Smooth muscle cell (in vitro differentiated cells): ENCODE measurements at regions not wholly inside any gene's neighbourhood (a gene's known extent, or its start where the extent isn't known, plus 50 kb on each side); places are given as distances from the start of the nearest gene placed in this dataset.

Experiments used
- DNase-seq: peaks from one replicate; lab custom pipeline; 2025; ENCODE audit not compliant: unreplicated experiment; lab: John Stamatoyannopoulos, UW
- H2AFZ ChIP-seq: fragments of 200-600 bp; sonication (generic); 2 replicates; pipeline ENCODE4 v1.6.0; 2016; ENCODE audit warnings: antibody characterized with exemption, low read depth, mild to moderate bottlenecking
- H3F3A ChIP-seq: fragments of 200-600 bp; sonication (generic); 2 replicates; pipeline ENCODE4 v1.6.0; 2017; ENCODE audit warnings: antibody characterized with exemption, low read depth
- H3K27ac ChIP-seq: fragments of 200-600 bp; sonication (generic); 2 replicates; pipeline ENCODE4 v1.5.1; 2016; ENCODE audit warnings: low read depth, mild to moderate bottlenecking
- H3K27me3 ChIP-seq: fragments of 200-600 bp; sonication (generic); 2 replicates; pipeline ENCODE4 v1.6.1; 2016; ENCODE audit warnings: low read depth, mild to moderate bottlenecking
- H3K36me3 ChIP-seq: fragments of 200-600 bp; sonication (generic); 2 replicates; pipeline ENCODE4 v1.5.1; 2016; ENCODE audit warnings: low read depth
- H3K4me1 ChIP-seq: fragments of 200-600 bp; sonication (generic); 2 replicates; pipeline ENCODE4 v1.5.1; 2016; ENCODE audit warnings: low read depth
- H3K4me2 ChIP-seq: fragments of 200-600 bp; sonication (generic); 2 replicates; pipeline ENCODE4 v1.6.0; 2016; ENCODE audit warnings: mild to moderate bottlenecking
- H3K4me3 ChIP-seq: fragments of 200-600 bp; sonication (generic); 2 replicates; pipeline ENCODE4 v1.5.1; 2016; ENCODE audit warnings: mild to moderate bottlenecking
- H3K79me2 ChIP-seq: fragments of 200-600 bp; sonication (generic); 2 replicates; pipeline ENCODE4 v1.6.0; 2016; ENCODE audit warnings: low read depth, mild to moderate bottlenecking
- H3K9ac ChIP-seq: fragments of 200-600 bp; sonication (generic); 2 replicates; pipeline ENCODE4 v1.6.0; 2016; ENCODE audit warnings: low read depth
- H3K9me3 ChIP-seq: fragments of 200-600 bp; sonication (generic); replicated peaks from 2 replicates; pipeline ENCODE4 v1.5.1; 2016; ENCODE audit warnings: low read depth
- H4K20me1 ChIP-seq: fragments of 200-600 bp; sonication (generic); 2 replicates; pipeline ENCODE4 v1.6.0; 2016; ENCODE audit warnings: low read depth
- WGBS: methylation state at CpG from one replicate; pipeline ENCODE4 v1.1.7; 2016; ENCODE audit warnings: low lambda C conversion rate; 5-methylcytosine and 5-hydroxymethylcytosine counted together
- TF ChIP-seq, protein P1 (sequence below): fragments of 200-600 bp; sonication (generic); IDR thresholded peaks from 2 replicates; pipeline ENCODE4 v1.5.1; 2017; ENCODE audit warnings: borderline replicate concordance, mild to moderate bottlenecking, antibody characterized with exemption; ENCODE audit not compliant: insufficient read depth, poor library complexity, severe bottlenecking

DNA sequence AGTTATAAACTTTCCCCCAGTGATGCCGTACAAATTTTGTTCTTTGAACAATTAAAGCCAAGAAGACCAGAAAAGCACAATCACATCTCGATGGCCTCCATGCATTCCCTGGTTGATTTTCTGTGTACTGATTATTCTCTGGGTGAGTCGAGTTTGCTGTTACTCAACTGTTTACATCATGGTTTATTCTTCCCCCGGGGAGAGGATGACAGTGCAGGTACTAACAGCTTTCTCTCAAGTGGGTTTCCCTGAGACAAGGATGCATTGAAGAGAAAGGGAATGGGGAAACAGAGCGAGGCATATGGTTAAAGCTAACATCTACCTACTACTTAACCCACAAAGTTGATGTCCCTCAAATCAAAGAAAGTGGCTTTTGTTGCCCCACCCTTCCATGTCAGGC lies 410.8 kb upstream of the FANCL start:
- Histone ChIP-seq H3K9me3 (no peaks in the 10 kb centered on the region), H3K27ac (no peak overlapping the region), H2AFZ (no peak overlapping the region), H3K4me1 (no peaks in the 10 kb centered on the region), H3F3A (no peaks in the 10 kb centered on the region), H4K20me1 (no peaks in the 10 kb centered on the region), H3K4me3 (no peak overlapping the region), H3K36me3 (no peaks in the 10 kb centered on the region), H3K27me3 (no peaks in the 10 kb centered on the region), H3K4me2 (no peak overlapping the region), H3K79me2 (no peaks in the 10 kb centered on the region), H3K9ac (no peak overlapping the region)
- 65% methylated on average over 5 of the region's 5 CpGs for WGBS
- DNase-seq, result no peak
- TF ChIP-seq, protein P1, sequence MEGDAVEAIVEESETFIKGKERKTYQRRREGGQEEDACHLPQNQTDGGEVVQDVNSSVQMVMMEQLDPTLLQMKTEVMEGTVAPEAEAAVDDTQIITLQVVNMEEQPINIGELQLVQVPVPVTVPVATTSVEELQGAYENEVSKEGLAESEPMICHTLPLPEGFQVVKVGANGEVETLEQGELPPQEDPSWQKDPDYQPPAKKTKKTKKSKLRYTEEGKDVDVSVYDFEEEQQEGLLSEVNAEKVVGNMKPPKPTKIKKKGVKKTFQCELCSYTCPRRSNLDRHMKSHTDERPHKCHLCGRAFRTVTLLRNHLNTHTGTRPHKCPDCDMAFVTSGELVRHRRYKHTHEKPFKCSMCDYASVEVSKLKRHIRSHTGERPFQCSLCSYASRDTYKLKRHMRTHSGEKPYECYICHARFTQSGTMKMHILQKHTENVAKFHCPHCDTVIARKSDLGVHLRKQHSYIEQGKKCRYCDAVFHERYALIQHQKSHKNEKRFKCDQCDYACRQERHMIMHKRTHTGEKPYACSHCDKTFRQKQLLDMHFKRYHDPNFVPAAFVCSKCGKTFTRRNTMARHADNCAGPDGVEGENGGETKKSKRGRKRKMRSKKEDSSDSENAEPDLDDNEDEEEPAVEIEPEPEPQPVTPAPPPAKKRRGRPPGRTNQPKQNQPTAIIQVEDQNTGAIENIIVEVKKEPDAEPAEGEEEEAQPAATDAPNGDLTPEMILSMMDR, result no peak

DNA sequence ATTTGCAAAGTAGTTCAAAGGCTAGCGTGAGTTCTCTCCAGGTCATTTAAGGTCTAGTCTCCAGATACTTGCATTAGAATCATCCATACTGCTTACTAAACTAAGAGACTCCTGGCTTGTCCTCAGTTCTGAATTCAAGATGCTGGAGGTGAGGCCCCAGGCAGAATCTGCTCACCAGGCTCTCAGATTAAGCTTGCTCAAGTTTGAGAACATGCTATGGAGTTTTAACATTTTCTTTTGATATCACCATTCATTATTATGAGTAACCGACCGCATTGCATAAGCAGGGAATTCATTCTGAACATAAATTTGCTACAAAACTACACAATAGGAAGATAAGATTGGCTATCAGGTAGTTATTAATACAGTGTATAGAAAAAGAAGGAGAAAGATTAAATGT lies 409.7 kb upstream of the FANCL start:
- Histone ChIP-seq H4K20me1 (no peaks in the 10 kb centered on the region), H3K9ac (no peak overlapping the region), H3K79me2 (no peaks in the 10 kb centered on the region), H3K36me3 (no peaks in the 10 kb centered on the region), H3K4me3 (no peak overlapping the region), H3K27me3 (no peaks in the 10 kb centered on the region), H3K4me1 (no peaks in the 10 kb centered on the region), H3K4me2 (no peak overlapping the region), H2AFZ (no peak overlapping the region), H3K27ac (no peak overlapping the region), H3F3A (no peaks in the 10 kb centered on the region), H3K9me3 (no peaks in the 10 kb centered on the region)
- 77% methylated on average over 3 of the region's 3 CpGs for WGBS
- TF ChIP-seq, protein P1, result no peak
- no peak for DNase-seq

DNA sequence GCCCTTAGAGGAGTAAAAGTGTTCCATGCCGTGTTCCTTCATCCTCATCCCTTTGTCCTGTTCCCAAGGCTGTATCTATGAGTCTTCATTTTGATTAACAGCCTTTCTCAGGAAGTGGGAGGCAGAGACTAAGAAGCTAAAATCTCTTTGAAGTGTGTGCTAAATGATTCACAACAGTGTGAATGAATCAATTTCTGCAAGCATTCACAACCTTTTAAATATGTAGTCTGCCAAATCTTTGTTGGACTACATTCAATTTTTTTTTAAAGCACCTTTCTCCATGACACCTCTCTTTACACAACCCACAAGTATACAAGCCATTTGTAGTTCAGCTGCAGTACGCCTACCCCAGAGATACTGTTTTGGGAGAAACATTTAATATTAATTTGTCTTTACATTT lies 408.6 kb upstream of the FANCL start:
- H3K79me2 ChIP-seq, result no peaks in the 10 kb centered on the region
- H4K20me1 ChIP-seq, result no peaks in the 10 kb centered on the region
- H3K27ac ChIP-seq, result no peak overlapping the region
- H3K27me3 ChIP-seq, result no peaks in the 10 kb centered on the region
- H3K4me3 ChIP-seq, result no peak overlapping the region
- H3F3A ChIP-seq, result no peaks in the 10 kb centered on the region
- H2AFZ ChIP-seq, result no peak overlapping the region
- 82% methylated on average over 2 of the region's 2 CpGs for WGBS
- DNase-seq, result no peak
- TF ChIP-seq, protein P1, result no peak
- H3K9ac ChIP-seq, result no peak overlapping the region
- no peaks in the 10 kb centered on the region for H3K9me3 ChIP-seq
- no peak overlapping the region for H3K4me2 ChIP-seq
- H3K36me3 ChIP-seq, result no peaks in the 10 kb centered on the region
- H3K4me1 ChIP-seq, result no peaks in the 10 kb centered on the region

DNA sequence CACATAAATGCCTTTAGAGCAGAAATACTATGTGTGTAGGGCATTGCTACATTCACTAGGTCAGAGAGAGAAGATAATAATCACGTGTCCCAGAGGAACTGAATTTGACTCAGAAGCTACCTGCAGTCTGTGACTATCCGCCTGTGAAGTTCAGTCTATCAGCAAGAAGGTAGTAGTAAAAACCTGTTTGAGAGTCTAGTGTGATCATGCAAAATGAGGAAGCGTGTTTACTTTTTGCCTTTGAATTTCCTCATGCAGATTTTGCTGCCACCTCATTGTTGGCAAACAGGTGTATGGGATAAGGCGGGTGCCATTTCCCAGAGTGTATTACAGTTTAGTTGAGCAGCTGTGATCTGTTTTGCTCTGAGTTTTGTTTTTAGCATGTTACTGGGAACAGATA lies 403.9 kb upstream of the FANCL start:
- H3K79me2 ChIP-seq, result no peaks in the 10 kb centered on the region
- no peak overlapping the region for H3K27ac ChIP-seq
- no peak overlapping the region for H3K9ac ChIP-seq
- no peaks in the 10 kb centered on the region for H3K27me3 ChIP-seq
- no peak overlapping the region for H3K4me3 ChIP-seq
- H3K9me3 ChIP-seq, result no peaks in the 10 kb centered on the region
- H3K36me3 ChIP-seq, result no peaks in the 10 kb centered on the region
- no peaks in the 10 kb centered on the region for H3K4me1 ChIP-seq
- TF ChIP-seq, protein P1, result no peak
- 85% methylated on average over 4 of the region's 4 CpGs for WGBS
- H3K4me2 ChIP-seq, result no peak overlapping the region
- H2AFZ ChIP-seq, result no peak overlapping the region
- no peaks in the 10 kb centered on the region for H4K20me1 ChIP-seq
- DNase-seq, result no peak
- no peaks in the 10 kb centered on the region for H3F3A ChIP-seq
